ENCODE measurements at regions not wholly inside any gene's neighbourhood (a gene's known extent, or its start where the extent isn't known, plus 50 kb on each side); places are given as distances from the start of the nearest gene placed in this dataset.
A peak's percentile ranks its signal among the peaks of the same experiment; 100 is the strongest.

GRCh38 chr14:83461521-83461920 is 1927.9 kb upstream of the SEL1L start:
- no peaks in the 10 kb centered on the region for H3K36me3 ChIP-seq (ENCODE audit: control insufficient read depth, insufficient read depth, low read length)
- H3K4me1 ChIP-seq: peaks cover 3% of the 10 kb centered on the region
- H3K27me3 ChIP-seq (ENCODE audit: control insufficient read depth, insufficient read depth, low read length): no peaks in the 10 kb centered on the region
- no peaks in the 10 kb centered on the region for H3K9me3 ChIP-seq (ENCODE audit: control insufficient read depth, low read length)
- H3K4me3 ChIP-seq (ENCODE audit: low read depth, low read length): no peak overlapping the region
- H3K27ac ChIP-seq: no peak overlapping the region
- no peak overlapping the region for H3K4me2 ChIP-seq (ENCODE audit: low read length)
- no peak for TF ChIP-seq CTCF (IDR thresholded peaks at IDR 0.05)
- no peak overlapping the region for H2AFZ ChIP-seq
- no peaks in the 10 kb centered on the region for H3K79me2 ChIP-seq
- H3K9ac ChIP-seq: no peak overlapping the region

GRCh38 chr14:83462759-83463158 is 1929.1 kb upstream of the SEL1L start:
- Histone ChIP-seq H3K79me2 (no peaks in the 10 kb centered on the region), H3K9me3 (ENCODE audit: control insufficient read depth, low read length) (no peaks in the 10 kb centered on the region), H3K4me3 (ENCODE audit: low read depth, low read length) (no peak overlapping the region), H2AFZ (peak overlapping the region; percentile 56), H3K4me2 (ENCODE audit: low read length) (no peak overlapping the region), H3K27ac (no peak overlapping the region), H3K27me3 (ENCODE audit: control insufficient read depth, insufficient read depth, low read length) (no peaks in the 10 kb centered on the region), H3K4me1 (peaks cover 3% of the 10 kb centered on the region), H3K9ac (no peak overlapping the region), H3K36me3 (ENCODE audit: control insufficient read depth, insufficient read depth, low read length) (no peaks in the 10 kb centered on the region)
- no peak for TF ChIP-seq CTCF (IDR thresholded peaks at IDR 0.05)

GRCh38 chr14:83463500-83464098 is 1929.9 kb upstream of the SEL1L start:
- no peak overlapping the region for H3K4me2 ChIP-seq (ENCODE audit: low read length)
- H3K27me3 ChIP-seq (ENCODE audit: control insufficient read depth, insufficient read depth, low read length): no peaks in the 10 kb centered on the region
- H3K36me3 ChIP-seq (ENCODE audit: control insufficient read depth, insufficient read depth, low read length): no peaks in the 10 kb centered on the region
- no peaks in the 10 kb centered on the region for H3K79me2 ChIP-seq
- no peak overlapping the region for H3K27ac ChIP-seq
- H2AFZ ChIP-seq: peak overlapping the region; percentile 56
- peaks cover 3% of the 10 kb centered on the region for H3K4me1 ChIP-seq
- H3K4me3 ChIP-seq (ENCODE audit: low read depth, low read length): no peak overlapping the region
- no peaks in the 10 kb centered on the region for H3K9me3 ChIP-seq (ENCODE audit: control insufficient read depth, low read length)
- no peak overlapping the region for H3K9ac ChIP-seq
- TF ChIP-seq CTCF (IDR thresholded peaks at IDR 0.05): peak; percentile 82

GRCh38 chr14:83467811-83468210 is 1934.2 kb upstream of the SEL1L start:
- Histone ChIP-seq H3K4me3 (ENCODE audit: low read depth, low read length) (no peak overlapping the region), H3K36me3 (ENCODE audit: control insufficient read depth, insufficient read depth, low read length) (no peaks in the 10 kb centered on the region), H3K27me3 (ENCODE audit: control insufficient read depth, insufficient read depth, low read length) (no peaks in the 10 kb centered on the region), H3K27ac (no peak overlapping the region), H3K9me3 (ENCODE audit: control insufficient read depth, low read length) (no peaks in the 10 kb centered on the region), H3K4me2 (ENCODE audit: low read length) (no peak overlapping the region), H3K79me2 (no peaks in the 10 kb centered on the region), H3K9ac (no peak overlapping the region), H3K4me1 (peaks cover 2% of the 10 kb centered on the region), H2AFZ (no peak overlapping the region)
- no peak for TF ChIP-seq CTCF (IDR thresholded peaks at IDR 0.05)

GRCh38 chr14:83470466-83470865 is 1936.8 kb upstream of the SEL1L start:
- H2AFZ ChIP-seq: no peak overlapping the region
- no peak overlapping the region for H3K9ac ChIP-seq
- H3K27me3 ChIP-seq (ENCODE audit: control insufficient read depth, insufficient read depth, low read length): no peaks in the 10 kb centered on the region
- no peaks in the 10 kb centered on the region for H3K36me3 ChIP-seq (ENCODE audit: control insufficient read depth, insufficient read depth, low read length)
- no peak overlapping the region for H3K4me3 ChIP-seq (ENCODE audit: low read depth, low read length)
- TF ChIP-seq CTCF (IDR thresholded peaks at IDR 0.05): no peak
- H3K27ac ChIP-seq: no peak overlapping the region
- H3K79me2 ChIP-seq: no peaks in the 10 kb centered on the region
- no peaks in the 10 kb centered on the region for H3K9me3 ChIP-seq (ENCODE audit: control insufficient read depth, low read length)
- no peak overlapping the region for H3K4me2 ChIP-seq (ENCODE audit: low read length)
- H3K4me1 ChIP-seq: no peaks in the 10 kb centered on the region
